ENCODE measurements at regions not wholly inside any gene's neighbourhood (a gene's known extent, or its start where the extent isn't known, plus 50 kb on each side); places are given as distances from the start of the nearest gene placed in this dataset.
"Not testable (repeated sequence)": the region's sequence is repeated elsewhere in the genome, so short reads cannot be mapped to it uniquely, and the experiment has no call there.

DNA sequence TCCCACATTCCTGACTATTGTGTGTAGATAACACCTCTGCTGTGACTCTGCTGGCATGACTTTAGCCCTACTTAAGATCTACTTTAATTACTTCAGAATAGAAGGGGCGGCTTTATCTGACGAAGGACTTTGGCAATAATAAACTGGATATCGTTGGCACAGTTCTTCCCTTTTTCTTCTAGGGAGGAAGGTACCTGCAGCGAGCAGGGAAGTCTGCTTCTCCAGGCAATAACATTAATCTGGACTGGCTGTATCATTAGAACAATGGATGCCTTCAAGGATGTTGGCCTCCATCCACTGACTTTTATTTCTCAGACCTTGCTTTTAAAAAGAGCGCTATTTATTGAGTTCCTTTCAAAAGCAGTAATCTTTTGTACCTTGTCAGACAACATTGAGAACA, 172.6 kb upstream of the THSD7A start:
- Histone ChIP-seq H3K27me3 (no peaks in the 10 kb centered on the region), H3K9me3 (no peaks in the 10 kb centered on the region), H3K36me3 (replicated peaks in 1 of 2; ENCODE audit: insufficient read depth in 1 of 2, low read depth in 2 of 2) (no peaks in the 10 kb centered on the region), H3K4me3 (no peak overlapping the region), H3K27ac (no peak overlapping the region), H3K4me1 (no peaks in the 10 kb centered on the region)
- ATAC-seq (no peak), DNase-seq (no peak)
- intact Hi-C loops (cut with DNase I) = no loop called here
- TF ChIP-seq, protein P1, sequence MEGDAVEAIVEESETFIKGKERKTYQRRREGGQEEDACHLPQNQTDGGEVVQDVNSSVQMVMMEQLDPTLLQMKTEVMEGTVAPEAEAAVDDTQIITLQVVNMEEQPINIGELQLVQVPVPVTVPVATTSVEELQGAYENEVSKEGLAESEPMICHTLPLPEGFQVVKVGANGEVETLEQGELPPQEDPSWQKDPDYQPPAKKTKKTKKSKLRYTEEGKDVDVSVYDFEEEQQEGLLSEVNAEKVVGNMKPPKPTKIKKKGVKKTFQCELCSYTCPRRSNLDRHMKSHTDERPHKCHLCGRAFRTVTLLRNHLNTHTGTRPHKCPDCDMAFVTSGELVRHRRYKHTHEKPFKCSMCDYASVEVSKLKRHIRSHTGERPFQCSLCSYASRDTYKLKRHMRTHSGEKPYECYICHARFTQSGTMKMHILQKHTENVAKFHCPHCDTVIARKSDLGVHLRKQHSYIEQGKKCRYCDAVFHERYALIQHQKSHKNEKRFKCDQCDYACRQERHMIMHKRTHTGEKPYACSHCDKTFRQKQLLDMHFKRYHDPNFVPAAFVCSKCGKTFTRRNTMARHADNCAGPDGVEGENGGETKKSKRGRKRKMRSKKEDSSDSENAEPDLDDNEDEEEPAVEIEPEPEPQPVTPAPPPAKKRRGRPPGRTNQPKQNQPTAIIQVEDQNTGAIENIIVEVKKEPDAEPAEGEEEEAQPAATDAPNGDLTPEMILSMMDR (IDR thresholded peaks at IDR 0.05) = no peak
- TF ChIP-seq POLR2A (IDR thresholded peaks at IDR 0.05) = no peak
- 42 to 45% methylated on average over 5 of the region's 5 CpGs for WGBS, 2 donors

DNA sequence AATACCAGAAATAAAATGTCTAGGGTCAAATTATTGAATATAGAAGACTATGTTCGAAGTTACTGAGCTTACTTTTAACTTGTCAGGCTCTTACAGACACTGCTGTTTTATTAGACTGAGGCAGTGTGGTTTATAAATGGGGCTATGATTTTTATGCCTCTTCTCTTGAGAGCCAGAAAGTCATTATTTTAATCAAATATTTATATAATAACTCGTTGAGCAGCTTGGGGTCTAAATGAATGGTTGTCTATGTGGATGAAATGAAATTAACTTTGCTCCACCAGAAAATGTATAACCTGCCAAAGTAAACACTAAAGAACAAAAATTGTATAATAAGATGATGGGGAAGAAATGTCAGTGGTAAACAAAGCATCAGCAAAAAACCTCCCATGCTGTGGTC, 175.6 kb upstream of the THSD7A start:
- no peak for DNase-seq
- ATAC-seq = no peak
- no peak overlapping the region for H3K4me3 ChIP-seq
- H3K27ac ChIP-seq = no peak overlapping the region
- H3K4me1 ChIP-seq = no peaks in the 10 kb centered on the region
- 33 to 36% methylated on average over 2 of the region's 2 CpGs for WGBS, 2 donors
- no peaks in the 10 kb centered on the region for H3K36me3 ChIP-seq (replicated peaks in 1 of 2; ENCODE audit: insufficient read depth in 1 of 2, low read depth in 2 of 2)
- no peaks in the 10 kb centered on the region for H3K27me3 ChIP-seq
- H3K9me3 ChIP-seq = no peaks in the 10 kb centered on the region
- TF ChIP-seq POLR2A (IDR thresholded peaks at IDR 0.05) = no peak
- TF ChIP-seq, protein P1 (IDR thresholded peaks at IDR 0.05) = no peak
- intact Hi-C loops (cut with DNase I) = no loop called here

DNA sequence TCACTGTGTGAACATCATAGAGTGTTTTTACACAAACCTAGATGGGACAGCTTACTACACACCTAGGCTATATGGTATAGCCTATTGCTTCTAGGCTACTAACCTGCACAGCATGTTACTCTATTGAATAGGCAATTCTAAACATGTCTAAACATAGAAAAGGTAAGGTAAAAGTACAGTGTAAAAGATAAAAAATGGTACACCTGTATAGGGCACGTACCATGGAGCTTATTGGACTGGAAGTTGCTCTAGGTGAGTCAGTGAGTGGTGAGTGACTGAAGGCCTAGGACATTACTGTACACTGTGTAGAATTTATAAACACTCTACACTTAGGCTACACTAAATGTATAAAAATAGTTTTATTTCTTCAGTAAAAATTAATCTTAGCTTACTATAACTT, 182.0 kb upstream of the THSD7A start:
- no peaks in the 10 kb centered on the region for H3K9me3 ChIP-seq
- H3K4me3 ChIP-seq = no peak overlapping the region
- no peak for TF ChIP-seq POLR2A (IDR thresholded peaks at IDR 0.05)
- TF ChIP-seq, protein P1 (IDR thresholded peaks at IDR 0.05) = no peak
- WGBS, 2 donors = 81 to 96% methylated on average over 1 of the region's 1 CpG
- ATAC-seq = no peak
- no peak overlapping the region for H3K27ac ChIP-seq
- H3K36me3 ChIP-seq (replicated peaks in 1 of 2; ENCODE audit: insufficient read depth in 1 of 2, low read depth in 2 of 2) = no peaks in the 10 kb centered on the region
- intact Hi-C loops (cut with DNase I) = no loop called here
- no peak for DNase-seq
- no peaks in the 10 kb centered on the region for H3K27me3 ChIP-seq
- H3K4me1 ChIP-seq = no peaks in the 10 kb centered on the region

DNA sequence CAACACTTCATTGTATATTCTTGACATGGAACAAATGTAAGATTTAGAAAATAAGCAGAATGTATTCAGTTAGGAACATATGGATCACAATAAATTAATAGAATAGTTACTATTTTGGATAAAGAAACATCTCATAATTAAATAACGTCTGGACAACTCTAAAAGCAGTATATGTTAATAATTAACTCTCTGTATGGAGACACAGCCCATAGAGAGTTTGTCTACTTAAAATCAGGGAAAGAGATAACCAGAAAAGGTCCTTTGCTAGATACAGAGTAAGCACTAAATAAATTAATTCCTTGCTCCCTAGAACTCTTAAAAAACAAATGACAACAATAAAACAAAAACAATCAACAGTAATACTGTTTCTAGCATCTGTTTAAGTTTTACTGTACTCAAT, 184.4 kb upstream of the THSD7A start:
- Histone ChIP-seq H3K4me3 (no peak overlapping the region), H3K36me3 (replicated peaks in 1 of 2; ENCODE audit: insufficient read depth in 1 of 2, low read depth in 2 of 2) (no peaks in the 10 kb centered on the region), H3K27me3 (no peaks in the 10 kb centered on the region), H3K9me3 (no peaks in the 10 kb centered on the region), H3K4me1 (no peaks in the 10 kb centered on the region), H3K27ac (no peak overlapping the region)
- 2 to 16% methylated on average over 1 of the region's 1 CpG for WGBS, 2 donors
- ATAC-seq (no peak), DNase-seq (no peak)
- intact Hi-C loops (cut with DNase I) = no loop called here
- TF ChIP-seq, protein P1 (IDR thresholded peaks at IDR 0.05) = no peak
- TF ChIP-seq POLR2A (IDR thresholded peaks at IDR 0.05) = no peak

DNA sequence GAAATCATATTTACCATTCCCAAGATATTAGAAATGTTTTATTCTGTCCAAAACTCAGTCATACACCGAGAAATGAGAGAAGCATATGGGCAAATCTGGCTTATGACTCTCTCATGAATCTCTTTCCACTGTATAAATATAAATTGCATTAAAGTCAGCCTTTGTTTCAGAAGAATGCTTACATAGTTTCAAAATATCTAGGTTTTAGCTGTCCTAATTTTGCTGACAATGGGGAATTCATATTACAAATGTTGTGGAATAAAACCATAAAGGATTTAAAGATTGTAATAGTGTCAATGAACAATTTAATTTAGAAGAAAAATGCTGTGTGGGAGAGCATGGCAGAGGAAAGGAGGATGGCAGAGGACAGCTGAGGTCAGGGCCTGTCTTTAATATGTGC, 185.0 kb upstream of the THSD7A start:
- Histone ChIP-seq H3K27me3 (no peaks in the 10 kb centered on the region), H3K27ac (no peak overlapping the region), H3K4me1 (no peaks in the 10 kb centered on the region), H3K4me3 (no peak overlapping the region), H3K36me3 (replicated peaks in 1 of 2; ENCODE audit: insufficient read depth in 1 of 2, low read depth in 2 of 2) (no peaks in the 10 kb centered on the region), H3K9me3 (no peaks in the 10 kb centered on the region)
- ATAC-seq = no peak
- intact Hi-C loops (cut with DNase I) = no loop called here
- TF ChIP-seq POLR2A (IDR thresholded peaks at IDR 0.05) = no peak
- TF ChIP-seq, protein P1 (IDR thresholded peaks at IDR 0.05) = no peak
- DNase-seq = no peak
- WGBS, 2 donors = 72 to 75% methylated on average over 1 of the region's 1 CpG

DNA sequence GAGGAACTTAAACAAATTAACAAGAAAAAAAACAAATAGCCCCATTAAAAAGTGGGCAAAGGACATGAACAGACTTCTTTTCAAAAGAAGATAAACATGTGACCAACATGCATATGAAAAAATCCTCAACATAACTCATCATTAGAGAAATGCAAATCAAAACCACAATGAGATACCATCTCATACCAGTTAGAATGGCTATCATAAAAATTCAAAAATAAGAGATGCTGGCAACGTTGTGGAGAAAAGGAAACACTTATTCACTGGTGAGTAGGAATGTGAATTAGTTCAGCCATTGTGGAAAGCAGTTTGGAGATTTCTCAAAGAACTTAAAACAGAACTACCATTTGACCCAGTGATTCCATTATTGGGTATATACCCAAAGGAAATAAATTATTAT, 189.1 kb upstream of the TMEM106B start:
- ATAC-seq; H3K27ac ChIP-seq; H3K4me3 ChIP-seq; H3K27me3 ChIP-seq; H3K9me3 ChIP-seq; DNase-seq; H3K36me3 ChIP-seq (replicated peaks in 1 of 2; ENCODE audit: insufficient read depth in 1 of 2, low read depth in 2 of 2); intact Hi-C loops (cut with DNase I); H3K4me1 ChIP-seq: not testable (repeated sequence)
- 42 to 52% methylated on average over 1 of the region's 1 CpG for WGBS, 2 donors
